GM23338 (cell line): ENCODE measurements at regions not wholly inside any gene's neighbourhood (a gene's known extent, or its start where the extent isn't known, plus 50 kb on each side); places are given as distances from the start of the nearest gene placed in this dataset.

ENCODE experiments used
- ATAC-seq: fragments of 200-7000 bp; cut with Tn5 transposase; 3 replicates; pipeline ENCODE4 v1.9.1; 2020
- DNase-seq: peaks from one replicate; pipeline ENCODE4 v3.0.0-alpha.2; 2015; ENCODE audit warnings: low spot score
- H2AFZ ChIP-seq: fragments of 200-600 bp; sonication (generic); 2 replicates; pipeline ENCODE4 v1.8.0; 2016; ENCODE audit warnings: antibody characterized with exemption, mild to moderate bottlenecking, moderate library complexity
- H3F3A ChIP-seq: fragments of 200-600 bp; sonication (generic); replicated peaks from 2 replicates; pipeline ENCODE4 v1.8.0; 2017; ENCODE audit warnings: antibody characterized with exemption, mixed run types, low read depth
- H3K27ac ChIP-seq: fragments of 200-600 bp; sonication (generic); 2 replicates; pipeline ENCODE4 v1.6.1; 2016; ENCODE audit warnings: low read depth
- H3K27me3 ChIP-seq: fragments of 200-600 bp; sonication (generic); 2 replicates; pipeline ENCODE4 v1.8.0; 2016; ENCODE audit warnings: mild to moderate bottlenecking, mixed run types, moderate library complexity; ENCODE audit not compliant: insufficient read depth
- H3K36me3 ChIP-seq: fragments of 200-600 bp; sonication (generic); 2 replicates; pipeline ENCODE4 v1.8.0; 2016; ENCODE audit warnings: mild to moderate bottlenecking; ENCODE audit not compliant: insufficient read depth
- H3K4me1 ChIP-seq: fragments of 200-600 bp; sonication (generic); 2 replicates; pipeline ENCODE4 v1.8.0; 2016; ENCODE audit warnings: mild to moderate bottlenecking, moderate library complexity; ENCODE audit not compliant: insufficient read depth
- H3K4me2 ChIP-seq: fragments of 200-600 bp; sonication (generic); 2 replicates; pipeline ENCODE4 v1.7.1; 2017; ENCODE audit warnings: mixed run types
- H3K4me3 ChIP-seq: fragments of 200-600 bp; sonication (generic); 2 replicates; pipeline ENCODE4 v1.6.1; 2016; ENCODE audit warnings: mixed run types
- H3K79me2 ChIP-seq: fragments of 200-600 bp; sonication (generic); replicated peaks from 2 replicates; pipeline ENCODE4 v1.8.0; 2017; ENCODE audit warnings: mild to moderate bottlenecking; ENCODE audit not compliant: insufficient read depth
- H3K9me2 ChIP-seq: fragments of 200-600 bp; sonication (generic); 2 replicates; pipeline ENCODE4 v1.8.0; 2017; ENCODE audit not compliant: insufficient read depth
- H4K20me1 ChIP-seq: fragments of 200-600 bp; sonication (generic); replicated peaks from 2 replicates; pipeline ENCODE4 v1.8.0; 2017; ENCODE audit warnings: mild to moderate bottlenecking; ENCODE audit not compliant: insufficient read depth
- H3K27ac Mint-ChIP-seq: 2 replicates; pipeline ENCODE4 v1.8.0; 2020; ENCODE audit warnings: inconsistent platforms, mild to moderate bottlenecking, moderate library complexity, mixed read lengths
- H3K27me3 Mint-ChIP-seq: 3 replicates; pipeline ENCODE4 v1.8.0; 2022; ENCODE audit warnings: low read depth, mild to moderate bottlenecking, moderate library complexity, mixed read lengths, inconsistent platforms; ENCODE audit not compliant: insufficient read depth, poor library complexity
- H3K36me3 Mint-ChIP-seq: 3 replicates; pipeline ENCODE4 v1.8.0; 2021; ENCODE audit warnings: low read depth, mild to moderate bottlenecking, inconsistent platforms, moderate library complexity, mixed read lengths
- H3K4me1 Mint-ChIP-seq: 3 replicates; pipeline ENCODE4 v1.8.0; 2020; ENCODE audit warnings: mild to moderate bottlenecking, inconsistent platforms, mixed read lengths
- H3K4me3 Mint-ChIP-seq: 3 replicates; pipeline ENCODE4 v1.8.0; 2021; ENCODE audit warnings: moderate library complexity, mild to moderate bottlenecking, inconsistent platforms, mixed read lengths
- H3K9me3 Mint-ChIP-seq: 3 replicates; pipeline ENCODE4 v1.8.0; 2020; ENCODE audit warnings: moderate library complexity, mild to moderate bottlenecking, inconsistent platforms, mixed read lengths
- CREB1 ChIP-seq: fragments of 250-450 bp; sonication (Bioruptor Pico); IDR thresholded peaks from 2 replicates; pipeline ENCODE4 v1.5.0; 2020; ENCODE audit warnings: low read depth, mild to moderate bottlenecking, moderate library complexity
- CTCF ChIP-seq, 2 experiments: fragments of 200-600 bp in 1 of 2; sonication (generic) in 1 of 2; conservative IDR thresholded peaks; 2 replicates each; pipeline versions ENCODE4 v1.5.1 to v1.6.1; 2016 to 2017; ENCODE audit warnings: antibody characterized with exemption in 2 of 2, low read depth in 2 of 2, mild to moderate bottlenecking in 2 of 2, moderate library complexity in 1 of 2
- ETS1 ChIP-seq: IDR thresholded peaks from 2 replicates; pipeline ENCODE4 v1.6.1; 2016; ENCODE audit warnings: antibody characterized with exemption
- EZH2 ChIP-seq: fragments of 200-600 bp; sonication (generic); IDR thresholded peaks from one replicate; pipeline ENCODE4 v1.8.0; 2017; ENCODE audit warnings: antibody characterized with exemption, mild to moderate bottlenecking, low read depth; ENCODE audit not compliant: unreplicated experiment
- EZH2phosphoT487 ChIP-seq: fragments of 200-600 bp; sonication (generic); IDR thresholded peaks from one replicate; pipeline ENCODE4 v1.8.1; 2018; ENCODE audit warnings: antibody characterized with exemption; ENCODE audit not compliant: unreplicated experiment
- JUNB ChIP-seq: IDR thresholded peaks from one replicate; pipeline ENCODE4 v1.6.1; 2016; ENCODE audit warnings: antibody characterized with exemption; ENCODE audit not compliant: unreplicated experiment
- NANOG ChIP-seq: IDR thresholded peaks from 2 replicates; pipeline ENCODE4 v1.6.1; 2016; ENCODE audit warnings: antibody characterized with exemption, borderline replicate concordance
- POLR2AphosphoS5 ChIP-seq: IDR thresholded peaks from 2 replicates; pipeline ENCODE4 v1.6.1; 2016; ENCODE audit warnings: antibody characterized with exemption, low read depth
- REST ChIP-seq: IDR thresholded peaks from one replicate; pipeline ENCODE4 v1.6.1; 2018; ENCODE audit warnings: antibody characterized with exemption; ENCODE audit not compliant: unreplicated experiment
- STAT1 ChIP-seq: IDR thresholded peaks from one replicate; pipeline ENCODE4 v1.6.1; 2016; ENCODE audit warnings: antibody characterized with exemption; ENCODE audit not compliant: unreplicated experiment
- ZNF114 ChIP-seq: fragments of 250-450 bp; sonication (Bioruptor Pico); IDR thresholded peaks from 2 replicates; pipeline ENCODE4 v1.5.0; 2020; ENCODE audit warnings: mild to moderate bottlenecking, moderate library complexity
- ZNF331 ChIP-seq: fragments of 250-450 bp; sonication (Bioruptor Pico); IDR thresholded peaks from 2 replicates; pipeline ENCODE4 v1.5.0; 2020; ENCODE audit warnings: low read depth, mild to moderate bottlenecking, moderate library complexity

GRCh38 chr11:8789864-8790263 is 107.3 kb downstream of the RPL27A start:
- no peaks in the 10 kb centered on the region for H3K36me3 ChIP-seq
- 0 out of 2 replicates have a peak, but pooled peaks cover 3% of the 10 kb centered on the region for H4K20me1 ChIP-seq
- 0 out of 2 replicates have a peak, but pooled peaks cover 4% of the 10 kb centered on the region for H3K9me2 ChIP-seq
- H3K27me3 ChIP-seq: no peaks in the 10 kb centered on the region
- DNase-seq: no peak
- Mint-ChIP-seq H3K27ac (no peak overlapping the region), H3K36me3 (no peaks in the 10 kb centered on the region), H3K27me3 (peaks cover 1% of the 10 kb centered on the region), H3K4me3 (no peak overlapping the region), H3K9me3 (no peaks in the 10 kb centered on the region), H3K4me1 (peaks cover 28% of the 10 kb centered on the region)
- no peak for TF ChIP-seq CTCF (conservative IDR thresholded peaks at IDR 0.05; ENCODE audit: low read depth in 2 of 2)
- no peak for TF ChIP-seq ZNF114 (CRISPR knock-in tag)
- TF ChIP-seq EZH2phosphoT487: no peak
- no peak for TF ChIP-seq CREB1
- TF ChIP-seq ETS1: no peak
- no peak for TF ChIP-seq EZH2
- no peak for TF ChIP-seq POLR2AphosphoS5
- no peak for TF ChIP-seq STAT1
- no peak for TF ChIP-seq JUNB
- TF ChIP-seq ZNF331 (CRISPR knock-in tag): no peak
- no peak for TF ChIP-seq REST
- H2AFZ ChIP-seq: no peak overlapping the region
- no peak for ATAC-seq
- H3K4me1 ChIP-seq: peaks cover 4% of the 10 kb centered on the region
- no peak overlapping the region for H3K4me2 ChIP-seq
- H3F3A ChIP-seq: no peaks in the 10 kb centered on the region
- no peak overlapping the region for H3K4me3 ChIP-seq
- no peak overlapping the region for H3K27ac ChIP-seq
- no peaks in the 10 kb centered on the region for H3K79me2 ChIP-seq

GRCh38 chr11:8790968-8791367 is 108.4 kb downstream of the RPL27A start:
- H3F3A ChIP-seq: no peaks in the 10 kb centered on the region
- TF ChIP-seq NANOG (no peak), CREB1 (no peak), REST (no peak), JUNB (no peak), ETS1 (no peak)

More at GRCh38 chr11:8790968-8791367, 108.4 kb downstream of the RPL27A start:
- H3K4me3 ChIP-seq: no peak overlapping the region
- no peaks in the 10 kb centered on the region for H3K36me3 ChIP-seq
- H3K27ac ChIP-seq: no peak overlapping the region
- H3K9me2 ChIP-seq: peaks cover 4% of the 10 kb centered on the region; the same call in 1 of the 2 replicates
- no peaks in the 10 kb centered on the region for H3K36me3 Mint-ChIP-seq
- peaks cover 4% of the 10 kb centered on the region for H3K4me1 ChIP-seq
- 0 out of 2 replicates have a peak, but pooled peaks cover 1% of the 10 kb centered on the region for H4K20me1 ChIP-seq
- H3K4me1 Mint-ChIP-seq: peaks cover 33% of the 10 kb centered on the region
- DNase-seq: no peak
- H3K4me3 Mint-ChIP-seq: no peak overlapping the region
- no peak overlapping the region for H3K4me2 ChIP-seq
- H3K27ac Mint-ChIP-seq: no peak overlapping the region
- H3K27me3 Mint-ChIP-seq: peaks cover 3% of the 10 kb centered on the region
- H3K9me3 Mint-ChIP-seq: no peaks in the 10 kb centered on the region
- H3K79me2 ChIP-seq: no peaks in the 10 kb centered on the region
- no peaks in the 10 kb centered on the region for H3K27me3 ChIP-seq
- no peak overlapping the region for H2AFZ ChIP-seq
- ATAC-seq: no peak
